Fibroblast of skin of right biceps (primary cell): ENCODE measurements at regions not wholly inside any gene's neighbourhood (a gene's known extent, or its start where the extent isn't known, plus 50 kb on each side); places are given as distances from the start of the nearest gene placed in this dataset.
A peak's percentile ranks its signal among the peaks of the same experiment; 100 is the strongest.
"Not testable (repeated sequence)": the region's sequence is repeated elsewhere in the genome, so short reads cannot be mapped to it uniquely, and the experiment has no call there.

Experiments used
- DNase-seq: peaks from one replicate; pipeline ENCODE4 v3.0.0-alpha.2; 2013

- DNase-seq = no peak
These were observed 543.9 kb downstream of the PRR16 start for GRCh38 chr5:121008041-121008440.

DNA sequence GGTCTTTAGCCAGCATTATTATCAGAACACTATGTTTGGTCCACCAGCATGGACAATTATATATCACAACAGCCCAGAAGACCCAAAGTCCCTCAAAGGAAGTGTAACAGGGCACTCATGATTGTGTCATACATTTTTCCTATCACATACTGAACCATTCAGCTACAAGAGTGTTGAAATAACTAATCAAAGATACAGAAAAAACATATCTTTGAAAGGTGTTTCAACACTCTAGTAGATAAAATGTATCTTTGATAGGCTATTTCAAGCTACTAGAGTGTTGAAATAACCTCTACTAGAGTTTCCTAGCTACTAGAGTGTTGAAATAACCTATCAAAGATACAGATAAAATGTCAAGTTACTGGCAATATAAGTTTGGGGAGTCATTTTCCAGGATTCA, 545.0 kb downstream of the PRR16 start:
- DNase-seq = no peak

DNA sequence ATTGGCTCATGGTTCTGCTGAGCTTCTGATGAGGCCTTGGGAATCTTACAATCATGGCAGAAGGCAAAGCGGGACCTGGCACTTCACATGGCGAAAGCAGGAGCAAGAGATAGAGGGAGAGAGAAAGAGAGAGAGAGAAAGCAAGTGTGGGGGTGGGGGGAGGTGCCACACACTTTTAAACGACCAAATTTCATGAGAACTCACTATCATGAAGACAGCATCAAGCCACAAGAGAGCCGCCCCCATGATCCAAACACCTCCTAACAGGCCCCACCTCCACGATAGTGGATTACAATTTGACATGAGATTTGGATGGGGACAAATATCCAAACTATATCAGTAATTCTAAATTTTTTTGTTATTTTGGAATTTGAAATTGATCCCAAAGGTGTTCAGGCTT, 553.9 kb downstream of the PRR16 start:
- no peak for DNase-seq

DNA sequence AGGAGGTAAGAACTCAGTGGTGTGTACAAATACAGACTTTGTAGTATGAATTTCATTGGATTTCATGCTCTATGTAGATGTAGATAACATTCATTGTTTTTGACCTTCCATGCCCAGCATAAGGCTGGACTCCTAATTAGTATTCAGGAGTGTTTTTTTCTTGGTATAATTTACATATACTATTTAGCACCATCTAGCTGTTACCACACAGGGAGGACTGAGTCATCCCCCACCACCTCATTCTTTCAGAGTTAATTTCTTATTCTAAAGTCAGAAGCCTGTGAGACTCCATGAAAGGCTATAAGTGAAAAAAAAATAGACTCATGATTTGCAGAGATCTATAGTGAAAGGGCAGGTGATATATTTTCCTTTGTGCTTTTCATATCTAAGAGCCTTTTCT, 555.0 kb downstream of the PRR16 start:
- peak; percentile 12 for DNase-seq

DNA sequence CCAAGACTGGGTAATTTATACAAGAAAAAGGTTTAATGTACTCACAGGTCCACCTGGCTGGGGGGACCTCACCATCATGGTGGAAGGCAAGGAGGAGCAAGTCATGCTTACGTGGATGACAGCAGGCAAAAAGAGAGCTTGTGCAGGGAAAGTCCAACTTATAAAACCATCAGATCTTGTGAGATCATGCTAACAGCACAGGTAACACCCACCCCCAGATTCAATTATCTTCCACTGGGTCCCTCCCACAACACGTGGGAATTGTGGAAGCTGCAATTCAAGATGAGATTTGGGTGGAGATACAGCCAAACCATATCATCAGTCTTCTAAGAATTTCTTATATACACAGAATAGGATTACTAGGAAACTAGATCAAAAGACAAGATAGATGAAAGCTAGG, 555.6 kb downstream of the PRR16 start:
- no peak for DNase-seq

- DNase-seq = no peak
These were observed 557.6 kb downstream of the PRR16 start for GRCh38 chr5:121021681-121022080.

- no peak for DNase-seq
These were observed 560.6 kb downstream of the PRR16 start for GRCh38 chr5:121024416-121025311.

GRCh38 chr5:121025671-121026070, 561.6 kb downstream of the PRR16 start:
- DNase-seq = no peak

GRCh38 chr5:121027636-121028035, 563.5 kb downstream of the PRR16 start:
- DNase-seq = no peak

DNA sequence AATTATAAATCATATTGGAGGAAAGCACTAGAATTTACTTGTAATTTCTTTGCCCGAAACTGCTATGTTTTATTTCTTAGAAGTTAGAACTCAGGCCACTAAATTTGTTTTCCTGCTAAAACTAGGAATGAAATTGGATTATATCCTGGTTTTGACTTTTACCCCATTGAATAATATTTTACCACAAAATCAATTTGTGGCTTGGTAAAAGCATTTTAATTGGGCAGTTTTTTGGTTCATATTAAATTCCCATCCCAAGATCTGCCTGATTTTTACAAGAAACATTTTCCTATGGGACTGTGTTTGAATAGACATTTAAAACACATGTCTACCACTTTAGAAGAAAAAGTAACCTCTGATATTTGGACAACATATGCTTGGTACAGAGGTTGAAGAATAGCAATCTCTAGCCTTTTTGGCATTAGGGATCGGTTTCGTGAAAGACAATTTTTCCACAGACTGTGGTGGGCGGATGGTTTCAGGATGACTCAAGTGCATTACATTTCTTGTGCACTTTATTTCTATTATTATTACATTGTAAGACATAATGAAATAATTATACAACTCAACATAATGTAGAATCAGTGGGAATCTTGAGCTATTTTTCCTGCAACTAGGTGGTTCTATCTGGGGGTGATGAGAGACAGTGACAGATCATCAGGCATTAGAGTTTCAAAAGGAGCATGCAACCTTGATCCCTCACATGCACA, 565.6 kb downstream of the PRR16 start:
- DNase-seq = peak; percentile 82

GRCh38 chr5:121031491-121031890, 567.4 kb downstream of the PRR16 start:
- DNase-seq = peak; percentile 81

GRCh38 chr5:121033334-121033733, 569.2 kb downstream of the PRR16 start:
- peak; percentile 24 for DNase-seq

- DNase-seq = no peak
These were observed 574.3 kb downstream of the PRR16 start for GRCh38 chr5:121038438-121038837.

DNA sequence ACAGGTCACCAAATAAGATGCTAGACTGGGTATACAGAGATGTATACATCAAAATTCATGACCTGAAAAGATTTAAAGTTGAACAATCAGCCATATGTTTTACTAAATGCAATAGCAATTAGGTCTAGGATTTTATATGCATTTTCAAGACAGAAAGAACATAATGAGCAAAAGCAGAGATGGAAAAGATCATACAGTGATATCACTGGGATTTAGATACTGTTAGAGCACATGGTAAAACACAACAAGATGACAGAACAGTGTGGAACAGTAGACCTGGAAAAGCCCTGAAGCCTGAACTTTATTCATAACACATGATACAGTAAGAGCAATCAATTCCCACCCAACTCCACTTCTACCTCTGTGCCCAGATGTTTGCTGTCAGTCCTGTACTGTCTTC, 585.9 kb downstream of the PRR16 start:
- DNase-seq = no peak

- DNase-seq = peak; percentile 10
These were observed 589.2 kb downstream of the PRR16 start for GRCh38 chr5:121053055-121053985.

GRCh38 chr5:121055586-121055985, 591.5 kb downstream of the PRR16 start:
- DNase-seq = no peak

- not testable (repeated sequence) for DNase-seq
These were observed 600.1 kb downstream of the PRR16 start for GRCh38 chr5:121064241-121064640.

DNA sequence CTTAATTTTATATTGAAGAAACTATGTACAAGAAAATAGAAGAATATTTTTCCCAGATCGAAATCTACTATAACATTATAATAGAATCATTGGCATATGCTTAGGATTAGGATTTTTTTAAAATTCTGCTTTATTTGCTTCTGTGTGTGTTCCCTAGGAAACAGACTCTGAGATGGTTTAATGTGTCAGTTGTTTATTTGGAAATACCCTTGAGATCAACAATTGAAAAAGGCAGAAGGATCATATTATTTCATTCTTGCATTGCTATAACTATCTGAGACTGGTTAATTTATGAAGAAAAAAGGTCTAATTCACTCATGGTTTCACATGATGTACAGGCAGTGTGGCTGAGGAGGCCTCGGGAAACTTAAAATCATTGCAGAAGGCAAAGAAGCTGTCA, 622.6 kb downstream of the PRR16 start:
- DNase-seq = no peak

GRCh38 chr5:121087560-121087959, 623.5 kb downstream of the PRR16 start:
- DNase-seq = no peak

DNA sequence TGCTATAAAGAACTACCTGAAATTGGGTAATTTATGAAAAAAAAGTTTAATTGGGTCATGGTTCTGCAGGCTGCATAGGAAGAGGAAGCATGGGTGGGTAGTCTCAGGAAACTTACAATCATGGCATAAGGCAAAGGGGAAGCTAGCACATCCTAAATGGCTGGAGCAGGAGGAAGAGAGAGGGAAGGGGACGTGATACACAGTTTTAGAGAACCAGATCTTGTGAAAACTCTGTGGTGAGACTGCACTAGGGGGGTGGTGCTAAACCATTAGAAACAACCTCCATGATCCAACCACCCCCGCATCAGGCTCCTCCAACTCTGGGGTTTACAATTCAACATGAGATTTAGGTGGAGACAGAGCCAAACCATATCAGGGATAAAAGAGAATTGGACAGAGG, 624.2 kb downstream of the PRR16 start:
- no peak for DNase-seq

- peak; percentile 26 for DNase-seq
These were observed 626.7 kb downstream of the PRR16 start for GRCh38 chr5:121090822-121091221.

DNA sequence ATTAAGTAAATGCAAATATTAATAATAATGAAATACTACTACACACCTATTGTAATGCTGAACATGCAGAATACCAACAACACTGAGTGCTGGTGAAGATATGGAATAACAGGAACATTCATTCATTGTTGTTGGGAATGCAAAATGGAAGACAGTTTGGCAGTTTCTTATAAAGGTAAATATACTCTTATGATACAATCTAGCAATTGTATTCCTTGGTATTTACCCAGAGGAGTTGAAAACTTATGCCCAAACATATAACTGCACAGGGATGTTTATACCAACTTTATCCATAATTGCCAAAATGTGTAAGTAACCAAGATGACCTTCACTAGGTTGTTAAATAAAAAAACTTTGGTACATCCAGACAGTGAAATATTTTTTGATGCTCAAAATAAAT, 636.8 kb downstream of the PRR16 start:
- no peak for DNase-seq

DNA sequence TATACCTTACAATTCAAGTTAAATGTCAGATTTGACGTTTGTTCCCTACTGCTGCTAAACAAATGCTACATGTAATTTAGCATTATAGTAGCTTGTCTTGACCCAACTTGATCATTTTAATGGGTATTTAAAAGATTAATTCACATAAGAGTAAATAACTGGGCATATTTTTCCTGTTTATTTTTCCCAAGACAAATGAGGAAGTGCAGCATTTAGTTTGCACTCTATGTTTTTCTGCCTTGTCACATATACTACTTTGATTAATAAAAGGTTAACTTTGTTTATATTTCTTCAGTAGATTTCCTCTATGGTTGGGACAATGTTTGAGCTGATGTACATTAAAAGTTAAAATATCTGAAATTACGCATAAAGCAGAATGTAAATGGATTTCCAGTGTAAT, 641.8 kb downstream of the PRR16 start:
- no peak for DNase-seq
